ENCODE measurements at regions not wholly inside any gene's neighbourhood (a gene's known extent, or its start where the extent isn't known, plus 50 kb on each side); places are given as distances from the start of the nearest gene placed in this dataset.

- TF ChIP-seq JUND (IDR thresholded peaks at IDR 0.05) (no peak), HNF4A (conservative IDR thresholded peaks at IDR 0.05) (no peak), TAF1 (conservative IDR thresholded peaks at IDR 0.05) (no peak), ZBTB33 (IDR thresholded peaks at IDR 0.05) (no peak), REST (IDR thresholded peaks at IDR 0.05) (no peak), RAD21 (IDR thresholded peaks at IDR 0.05) (no peak), FOXA1 (IDR thresholded peaks at IDR 0.05) (no peak), FOXA2 (IDR thresholded peaks at IDR 0.05) (no peak), YY1 (IDR thresholded peaks at IDR 0.05) (no peak), ATF3 (IDR thresholded peaks at IDR 0.05) (no peak), GABPA (IDR thresholded peaks at IDR 0.05 in 1 of 2, conservative IDR thresholded peaks at IDR 0.05 in 1 of 2) (no peak), RXRA (IDR thresholded peaks at IDR 0.05) (no peak)
- TF ChIP-seq, protein P1, sequence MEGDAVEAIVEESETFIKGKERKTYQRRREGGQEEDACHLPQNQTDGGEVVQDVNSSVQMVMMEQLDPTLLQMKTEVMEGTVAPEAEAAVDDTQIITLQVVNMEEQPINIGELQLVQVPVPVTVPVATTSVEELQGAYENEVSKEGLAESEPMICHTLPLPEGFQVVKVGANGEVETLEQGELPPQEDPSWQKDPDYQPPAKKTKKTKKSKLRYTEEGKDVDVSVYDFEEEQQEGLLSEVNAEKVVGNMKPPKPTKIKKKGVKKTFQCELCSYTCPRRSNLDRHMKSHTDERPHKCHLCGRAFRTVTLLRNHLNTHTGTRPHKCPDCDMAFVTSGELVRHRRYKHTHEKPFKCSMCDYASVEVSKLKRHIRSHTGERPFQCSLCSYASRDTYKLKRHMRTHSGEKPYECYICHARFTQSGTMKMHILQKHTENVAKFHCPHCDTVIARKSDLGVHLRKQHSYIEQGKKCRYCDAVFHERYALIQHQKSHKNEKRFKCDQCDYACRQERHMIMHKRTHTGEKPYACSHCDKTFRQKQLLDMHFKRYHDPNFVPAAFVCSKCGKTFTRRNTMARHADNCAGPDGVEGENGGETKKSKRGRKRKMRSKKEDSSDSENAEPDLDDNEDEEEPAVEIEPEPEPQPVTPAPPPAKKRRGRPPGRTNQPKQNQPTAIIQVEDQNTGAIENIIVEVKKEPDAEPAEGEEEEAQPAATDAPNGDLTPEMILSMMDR (IDR thresholded peaks at IDR 0.05; ENCODE audit: low read depth, low read length, missing input control): no peak
Measured at GRCh38 chr2:189312211-189312610, 129.1 kb upstream of the WDR75 start.

All from liver (tissue), 3 donors.